SK-N-SH (cell line): ENCODE measurements at regions not wholly inside any gene's neighbourhood (a gene's known extent, or its start where the extent isn't known, plus 50 kb on each side); places are given as distances from the start of the nearest gene placed in this dataset.

Experiments used
- CTCF ChIA-PET: fragments of 300-600, 350-600 bp; formaldehyde crosslinking; extraction: SDS; loops from one replicate; lab custom pipeline; 2021; lab: Yijun Ruan, JAX
- POLR2A ChIA-PET: fragments of 350-600 bp; sonication (Branson Sonifier 250); formaldehyde crosslinking; extraction: SDS; loops from one replicate; lab custom pipeline; 2020; ENCODE audit warnings: antibody characterized with exemption, inconsistent platforms; lab: Yijun Ruan, JAX
- DNase-seq: peaks from one replicate; pipeline ENCODE4 v3.0.0; 2012
- H2AFZ ChIP-seq: fragments of 200-600 bp; sonication (generic); 2 replicates; pipeline ENCODE4 v1.8.1; 2016; ENCODE audit warnings: antibody characterized with exemption, mild to moderate bottlenecking, low read depth
- H3F3A ChIP-seq: fragments of 200-600 bp; sonication (generic); replicated peaks from 2 replicates; pipeline ENCODE3; 2016; ENCODE audit warnings: antibody characterized with exemption, mild to moderate bottlenecking; ENCODE audit not compliant: insufficient read depth
- H3K27ac ChIP-seq, 2 experiments: fragments of 200-500 bp in 1 of 2; fragments of 200-600 bp in 1 of 2; sonication (Bioruptor generic) in 1 of 2; sonication (generic), shearing (Covaris generic) in 1 of 2; 2 replicates each; pipeline versions ENCODE4 v1.5.1 to v1.6.1; 2014 to 2016; ENCODE audit warnings: low read depth in 2 of 2, inconsistent platforms in 1 of 2, low read length in 1 of 2, mild to moderate bottlenecking in 1 of 2, mixed read lengths in 1 of 2
- H3K27me3 ChIP-seq: fragments of 200-600 bp; sonication (generic), shearing (Covaris generic); 2 replicates; pipeline ENCODE4 v1.6.1; 2016; ENCODE audit warnings: mixed run types; ENCODE audit not compliant: insufficient read depth
- H3K36me3 ChIP-seq, 2 experiments: fragments of 200-500 bp in 1 of 2; fragments of 200-600 bp in 1 of 2; sonication (Bioruptor generic) in 1 of 2; sonication (generic) in 1 of 2; replicated peaks in 1 of 2; 2 replicates each; pipeline versions ENCODE3 to v1.5.1; 2014 to 2016; ENCODE audit warnings: low read length in 1 of 2, mild to moderate bottlenecking in 1 of 2; ENCODE audit not compliant: insufficient read depth in 2 of 2, control insufficient read depth in 1 of 2
- H3K4me1 ChIP-seq, 2 experiments: fragments of 200-500 bp in 1 of 2; fragments of 200-600 bp in 1 of 2; sonication (Bioruptor generic) in 1 of 2; sonication (generic), shearing (Covaris generic) in 1 of 2; 2 replicates each; pipeline versions ENCODE4 v1.5.1 to v1.6.1; 2014 to 2016; ENCODE audit warnings: low read depth in 1 of 2, low read length in 1 of 2, mixed run types in 1 of 2; ENCODE audit not compliant: insufficient read depth in 2 of 2, control insufficient read depth in 1 of 2
- H3K4me2 ChIP-seq: fragments of 200-600 bp; sonication (generic), shearing (Covaris generic); 2 replicates; pipeline ENCODE4 v1.6.1; 2017; ENCODE audit warnings: mixed run types
- H3K4me3 ChIP-seq, 2 experiments: fragments of 200-500 bp in 1 of 2; fragments of 200-600 bp in 1 of 2; sonication (Bioruptor generic) in 1 of 2; sonication (generic), shearing (Covaris generic) in 1 of 2; 2 replicates each; pipeline versions ENCODE4 v1.5.1 to v1.8.1; 2014 to 2016; ENCODE audit warnings: low read depth in 2 of 2, inconsistent platforms in 1 of 2, low read length in 1 of 2, mild to moderate bottlenecking in 1 of 2, mixed read lengths in 1 of 2, moderate library complexity in 1 of 2
- H3K79me2 ChIP-seq: fragments of 200-600 bp; sonication (generic); 2 replicates; pipeline ENCODE4 v1.8.1; 2017; ENCODE audit warnings: mild to moderate bottlenecking; ENCODE audit not compliant: insufficient read depth
- H3K9ac ChIP-seq: fragments of 200-600 bp; sonication (generic); 2 replicates; pipeline ENCODE4 v1.6.1; 2017; ENCODE audit warnings: mixed run types
- H3K9me2 ChIP-seq: fragments of 200-600 bp; sonication (generic); 2 replicates; pipeline ENCODE4 v1.6.1; 2017; ENCODE audit warnings: mixed run types
- H3K9me3 ChIP-seq: fragments of 200-600 bp; sonication (generic); 2 replicates; pipeline ENCODE4 v1.6.1; 2017; ENCODE audit warnings: mixed run types, mild to moderate bottlenecking, moderate library complexity
- H4K20me1 ChIP-seq: fragments of 200-600 bp; sonication (generic); 2 replicates; pipeline ENCODE4 v1.6.1; 2017; ENCODE audit warnings: mild to moderate bottlenecking, mixed run types; ENCODE audit not compliant: insufficient read depth
- EZH2phosphoT487 ChIP-seq: fragments of 200-600 bp; sonication (generic); IDR thresholded peaks from 2 replicates; pipeline ENCODE4 v1.6.1; 2017; ENCODE audit warnings: low read depth, mixed run types, mild to moderate bottlenecking, antibody characterized with exemption, moderate library complexity, borderline replicate concordance
- GATA2 ChIP-seq: sonication (generic); formaldehyde crosslinking; IDR thresholded peaks from 2 replicates; pipeline ENCODE4 v1.5.0; 2020; ENCODE audit warnings: mild to moderate bottlenecking, missing genetic modification reagents
- MAX ChIP-seq: IDR thresholded peaks from 2 replicates; pipeline ENCODE4 v1.4.0; 2012; ENCODE audit warnings: low read depth
- MXI1 ChIP-seq: IDR thresholded peaks from 2 replicates; pipeline ENCODE4 v1.6.1; 2012; ENCODE audit warnings: mild to moderate bottlenecking, low read depth, low read length, improper control_type of control experiment
- NRF1 ChIP-seq: IDR thresholded peaks from 2 replicates; pipeline ENCODE4 v1.6.1; 2012; ENCODE audit warnings: low read depth, mild to moderate bottlenecking, low read length
- SMC3 ChIP-seq: IDR thresholded peaks from 2 replicates; pipeline ENCODE4 v1.6.1; 2012; ENCODE audit warnings: low read depth, low read length, improper control_type of control experiment
- TAF1 ChIP-seq: IDR thresholded peaks from 2 replicates; pipeline ENCODE4 v1.6.1; 2012; ENCODE audit warnings: low read depth, mild to moderate bottlenecking, low read length, moderate library complexity, borderline replicate concordance
- USF1 ChIP-seq: IDR thresholded peaks from 2 replicates; pipeline ENCODE4 v1.4.0; 2012; ENCODE audit warnings: low read depth, borderline replicate concordance
- USF2 ChIP-seq: fragments of 150-350 bp; IDR thresholded peaks from 2 replicates; pipeline ENCODE4 v1.6.1; 2017; ENCODE audit warnings: antibody characterized with exemption, low read length, low read depth, borderline replicate concordance
- YY1 ChIP-seq: IDR thresholded peaks from 2 replicates; pipeline ENCODE4 v1.4.0; 2012; ENCODE audit warnings: low read depth, mild to moderate bottlenecking
- WGBS: methylation state at CpG from one replicate; pipeline ENCODE4 v1.1.6; 2017; ENCODE audit warnings: low lambda C conversion rate; 5-methylcytosine and 5-hydroxymethylcytosine counted together
- TF ChIP-seq, protein P1 (sequence below): IDR thresholded peaks from 2 replicates; pipeline ENCODE4 v1.6.1; 2012; ENCODE audit warnings: mild to moderate bottlenecking, low read depth, low read length, moderate library complexity

DNA sequence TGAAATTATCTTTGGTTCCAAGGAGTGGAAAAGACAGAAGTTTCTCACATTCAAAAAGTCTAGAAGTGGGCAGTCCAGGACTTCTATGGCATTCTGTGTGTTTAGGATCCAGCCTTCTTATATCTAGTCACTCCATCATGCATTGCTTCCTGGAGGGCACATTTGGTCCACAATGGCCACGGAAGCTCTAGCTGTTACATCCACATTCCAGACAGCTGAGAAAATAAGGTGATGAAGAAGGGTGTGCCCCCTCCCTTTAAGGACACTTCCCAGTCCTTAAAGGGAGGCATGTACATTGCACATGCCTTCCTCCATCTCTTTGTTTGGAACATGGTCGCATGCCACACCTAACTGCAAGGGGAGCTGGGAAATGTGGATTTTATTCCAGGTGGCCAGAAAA, 59.9 kb upstream of the BZW1 start:
- Histone ChIP-seq H3K4me3 (no peak overlapping the region), H3K27me3 (no peaks in the 10 kb centered on the region), H3K9ac (no peak overlapping the region), H3K79me2 (no peaks in the 10 kb centered on the region), H3K27ac (no peak overlapping the region), H3K9me2 (no peaks in the 10 kb centered on the region), H3K4me1 (peaks cover 1 to 14% of the 10 kb centered on the region in 2 experiments; a peak in 3 of 4 replicates), H2AFZ (no peak overlapping the region), H3K4me2 (no peak overlapping the region), H3K9me3 (no peaks in the 10 kb centered on the region), H3K36me3 (no peaks in the 10 kb centered on the region), H4K20me1 (no peaks in the 10 kb centered on the region), H3F3A (peaks cover 17% of the 10 kb centered on the region)
- CTCF ChIA-PET = interaction anchor here (1.0 to 1.6 kb wide), 2 partner anchors 20 to 38 kb away, joined by 3 to 4 read pairs; no protein-coding TSS in a partner anchor
- POLR2A ChIA-PET = no interaction called here
- no peak for DNase-seq
- 84% methylated on average over 2 of the region's 2 CpGs for WGBS
- no peak for TF ChIP-seq TAF1
- TF ChIP-seq GATA2 (CRISPR knock-in tag) = no peak
- TF ChIP-seq EZH2phosphoT487 = no peak

DNA sequence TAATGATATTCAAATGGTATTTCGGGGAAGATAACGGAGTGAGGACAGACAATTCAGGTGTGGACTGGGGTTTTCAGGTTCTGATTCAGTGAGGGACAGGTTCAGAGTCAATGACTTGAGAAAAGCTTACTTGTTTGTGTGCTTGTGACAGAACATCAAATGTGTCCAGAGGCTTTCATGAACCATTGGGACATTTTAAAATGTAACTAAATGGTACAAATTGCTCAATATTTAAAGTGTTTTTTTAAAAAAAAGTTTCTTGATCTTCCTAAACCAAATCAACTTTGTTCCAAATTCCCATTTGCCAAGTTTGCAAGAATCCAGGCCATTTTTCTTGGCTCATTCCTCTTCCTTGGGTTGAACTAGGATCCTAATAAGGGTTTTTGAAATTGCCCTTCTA, 59.4 kb upstream of the BZW1 start:
- H3K4me2 ChIP-seq = no peak overlapping the region
- 96% methylated on average over 2 of the region's 2 CpGs for WGBS
- H3K9me2 ChIP-seq = no peaks in the 10 kb centered on the region
- H3K36me3 ChIP-seq = no peaks in the 10 kb centered on the region
- H3K9me3 ChIP-seq = no peaks in the 10 kb centered on the region
- H3K9ac ChIP-seq = no peak overlapping the region
- ChIA-PET CTCF (interaction anchor here (1.0 to 1.6 kb wide), 2 partner anchors 21 to 39 kb away, joined by 3 to 4 read pairs; no protein-coding TSS in a partner anchor), POLR2A (no interaction called here)
- no peak overlapping the region for H2AFZ ChIP-seq
- DNase-seq = no peak
- H3K79me2 ChIP-seq = no peaks in the 10 kb centered on the region
- H3K27me3 ChIP-seq = no peaks in the 10 kb centered on the region
- H3F3A ChIP-seq = peaks cover 20% of the 10 kb centered on the region
- H3K27ac ChIP-seq = no peak overlapping the region
- H3K4me3 ChIP-seq = no peak overlapping the region
- H4K20me1 ChIP-seq = no peaks in the 10 kb centered on the region
- peaks cover 5 to 20% of the 10 kb centered on the region in 2 experiments for H3K4me1 ChIP-seq
- no peak for TF ChIP-seq MXI1
- no peak for TF ChIP-seq YY1
- no peak for TF ChIP-seq USF1
- TF ChIP-seq USF2 = no peak
- no peak for TF ChIP-seq MAX
- no peak for TF ChIP-seq EZH2phosphoT487
- no peak for TF ChIP-seq NRF1
- TF ChIP-seq, protein P1, sequence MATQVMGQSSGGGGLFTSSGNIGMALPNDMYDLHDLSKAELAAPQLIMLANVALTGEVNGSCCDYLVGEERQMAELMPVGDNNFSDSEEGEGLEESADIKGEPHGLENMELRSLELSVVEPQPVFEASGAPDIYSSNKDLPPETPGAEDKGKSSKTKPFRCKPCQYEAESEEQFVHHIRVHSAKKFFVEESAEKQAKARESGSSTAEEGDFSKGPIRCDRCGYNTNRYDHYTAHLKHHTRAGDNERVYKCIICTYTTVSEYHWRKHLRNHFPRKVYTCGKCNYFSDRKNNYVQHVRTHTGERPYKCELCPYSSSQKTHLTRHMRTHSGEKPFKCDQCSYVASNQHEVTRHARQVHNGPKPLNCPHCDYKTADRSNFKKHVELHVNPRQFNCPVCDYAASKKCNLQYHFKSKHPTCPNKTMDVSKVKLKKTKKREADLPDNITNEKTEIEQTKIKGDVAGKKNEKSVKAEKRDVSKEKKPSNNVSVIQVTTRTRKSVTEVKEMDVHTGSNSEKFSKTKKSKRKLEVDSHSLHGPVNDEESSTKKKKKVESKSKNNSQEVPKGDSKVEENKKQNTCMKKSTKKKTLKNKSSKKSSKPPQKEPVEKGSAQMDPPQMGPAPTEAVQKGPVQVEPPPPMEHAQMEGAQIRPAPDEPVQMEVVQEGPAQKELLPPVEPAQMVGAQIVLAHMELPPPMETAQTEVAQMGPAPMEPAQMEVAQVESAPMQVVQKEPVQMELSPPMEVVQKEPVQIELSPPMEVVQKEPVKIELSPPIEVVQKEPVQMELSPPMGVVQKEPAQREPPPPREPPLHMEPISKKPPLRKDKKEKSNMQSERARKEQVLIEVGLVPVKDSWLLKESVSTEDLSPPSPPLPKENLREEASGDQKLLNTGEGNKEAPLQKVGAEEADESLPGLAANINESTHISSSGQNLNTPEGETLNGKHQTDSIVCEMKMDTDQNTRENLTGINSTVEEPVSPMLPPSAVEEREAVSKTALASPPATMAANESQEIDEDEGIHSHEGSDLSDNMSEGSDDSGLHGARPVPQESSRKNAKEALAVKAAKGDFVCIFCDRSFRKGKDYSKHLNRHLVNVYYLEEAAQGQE = no peak
- TF ChIP-seq SMC3 = no peak
